Heart left ventricle (tissue), 16 donors: ENCODE measurements at regions not wholly inside any gene's neighbourhood (a gene's known extent, or its start where the extent isn't known, plus 50 kb on each side); places are given as distances from the start of the nearest gene placed in this dataset.

Experiments used
- ATAC-seq, 4 donors: fragments of 200-7000 bp; cut with Tn5 transposase; one replicate each; pipeline ENCODE4 v1.9.1; 2020 to 2022; ENCODE audit warnings: moderate library complexity in 4 of 4, mild to moderate bottlenecking in 3 of 4, moderate number of reproducible peaks in 1 of 4
- DNase-seq, 5 donors: peaks; one replicate each; pipeline ENCODE4 v3.0.0-alpha.2; 2020
- H3K27ac ChIP-seq, 12 donors: fragments of 200-600 bp; sonication (generic) in 4 of 12; one replicate each; pipeline versions ENCODE4 v1.5.0 to v1.8.0; 2016 to 2022; ENCODE audit warnings: mild to moderate bottlenecking in 2 of 12
- H3K27me3 ChIP-seq, 9 donors: fragments of 200-600 bp; sonication (generic) in 2 of 9; one replicate each; pipeline versions ENCODE4 v1.5.1 to v1.8.0; 2016 to 2022; ENCODE audit warnings: mild to moderate bottlenecking in 3 of 9
- H3K36me3 ChIP-seq, 9 donors: fragments of 200-600 bp; sonication (generic) in 2 of 9; one replicate each; pipeline versions ENCODE4 v1.5.0 to v1.8.0; 2018 to 2022; ENCODE audit warnings: mild to moderate bottlenecking in 2 of 9
- H3K4me1 ChIP-seq, 12 donors: fragments of 200-600 bp; sonication (generic) in 4 of 12; one replicate each; pipeline versions ENCODE4 v1.5.0 to v1.8.0; 2016 to 2022; ENCODE audit warnings: mild to moderate bottlenecking in 3 of 12
- H3K4me3 ChIP-seq, 12 donors: fragments of 200-600 bp; sonication (generic) in 4 of 12; one replicate each; pipeline versions ENCODE4 v1.5.0 to v1.8.0; 2017 to 2022; ENCODE audit warnings: mild to moderate bottlenecking in 9 of 12, moderate library complexity in 4 of 12
- H3K9me3 ChIP-seq, 12 donors: fragments of 200-600 bp; sonication (generic) in 4 of 12; one replicate each; pipeline versions ENCODE4 v1.5.0 to v1.8.0; 2016 to 2022; ENCODE audit warnings: mild to moderate bottlenecking in 1 of 12
- CTCF ChIP-seq, 12 donors: fragments of 200-600 bp; sonication (generic) in 4 of 12; IDR thresholded peaks; one replicate each; pipeline versions ENCODE4 v1.5.0 to v1.8.0; 2018 to 2022; ENCODE audit warnings: antibody characterized with exemption in 12 of 12, mild to moderate bottlenecking in 5 of 12
- POLR2A ChIP-seq, 2 donors: fragments of 450-650 bp; IDR thresholded peaks; one replicate each; pipeline ENCODE4 v1.6.1; 2017; ENCODE audit warnings: antibody characterized with exemption in 2 of 2, mild to moderate bottlenecking in 2 of 2, moderate library complexity in 2 of 2
- WGBS, 4 donors: extraction: QIAGEN DNeasy Blood & Tissue Kit in 2 of 4; methylation state at CpG; one replicate each; pipeline versions ENCODE4 v1.1.5 to v1.1.7; 2013 to 2018; 5-methylcytosine and 5-hydroxymethylcytosine counted together
- intact Hi-C, 10 donors: fragments of 100-400 bp; cut with DNase I; formaldehyde crosslinking; loops; one replicate each; pipeline versions ENCODE4 v1.11.1 to v1.14.2; 2022
- donor health status: ischemic (EF 13 %, LVEDD 7.1; RV severe dilation, severe dysfunction).
- donor health status: healthy with polysubstance abuse.
- donor health status: DM: no; HTN: yes; CAD: no.
- donor health status: DM: no; HTN: no; CAD: no.
- donor health status: ischemic (EF 25% LVEDD 6.9; RV normal size, moderate dysfunction).
- donor health status: ischemic (EF 25% LVEDD 5.7; RV mildly dilated, moderate dysfunction).
- donor health status: healthy.
- donor health status: DM: yes; HTN: yes; CAD: no.
- donor health status: ischemic (EF 35%, LVEDD 5.7; RV mildly dilated, moderate dysfunction).
- donor health status: nonischemic (EF 11% LVEDD 7.7; RV severe dilation, severe dysfunction).
- donor health status: DM: yes; HTN: yes; CAD: no.
- donor health status: PGD.
- donor health status: ischemic (EF 29% LVEDD 5.4; RV normal size, mild dysfunction).
- donor health status: nonischemic (EF 23%, LVEDD 6.1; RV moderate dilation, normal function).

GRCh38 chr1:90573736-90574135 is 143.4 kb downstream of the BARHL2 start:
- WGBS, 4 donors, result 48 to 68% (median 67%) methylated on average over 3 of the region's 3 CpGs
- ATAC-seq (no peak), DNase-seq (no peak)
- intact Hi-C loops, result loop anchor here in 5 of 10 donors (5.0 to 10.0 kb wide), 4 partner anchors 389 to 591 kb away; no protein-coding TSS in a partner anchor
- Histone ChIP-seq H3K36me3 (no peaks in the 10 kb centered on the region), H3K27me3 (peaks cover 0 to 21% (median 0%) of the 10 kb centered on the region in 9 donors), H3K9me3 (peaks cover 0 to 5% (median 0%) of the 10 kb centered on the region in 12 donors), H3K27ac (no peak overlapping the region), H3K4me3 (no peak overlapping the region), H3K4me1 (no peaks in the 10 kb centered on the region)
- TF ChIP-seq POLR2A (IDR thresholded peaks at IDR 0.05) (no peak), CTCF (IDR thresholded peaks at IDR 0.05) (no peak)

- ATAC-seq, result no peak
- no peaks in the 10 kb centered on the region for H3K4me1 ChIP-seq
- WGBS, 4 donors, result 79 to 84% (median 82%) methylated on average over 3 of the region's 3 CpGs
- H3K4me3 ChIP-seq, result no peak overlapping the region
- H3K36me3 ChIP-seq, result no peaks in the 10 kb centered on the region
- intact Hi-C loops, result loop anchor here in 5 of 10 donors (5.0 to 10.0 kb wide), 4 partner anchors 390 to 592 kb away; no protein-coding TSS in a partner anchor
- TF ChIP-seq POLR2A (IDR thresholded peaks at IDR 0.05) (no peak), CTCF (IDR thresholded peaks at IDR 0.05) (no peak)
- peaks cover 0 to 21% (median 0%) of the 10 kb centered on the region in 9 donors for H3K27me3 ChIP-seq
- DNase-seq, result no peak
- H3K9me3 ChIP-seq, result peaks cover 0 to 5% (median 0%) of the 10 kb centered on the region in 12 donors
- H3K27ac ChIP-seq, result no peak overlapping the region
Measured at GRCh38 chr1:90572446-90572845, 144.7 kb downstream of the BARHL2 start.

- no peak overlapping the region for H3K4me3 ChIP-seq
- H3K4me1 ChIP-seq, result peaks cover 0 to 7% (median 0%) of the 10 kb centered on the region in 12 donors
- no peak for DNase-seq
- no peak overlapping the region for H3K27ac ChIP-seq
- peaks cover 0 to 4% (median 0%) of the 10 kb centered on the region in 9 donors for H3K27me3 ChIP-seq
- H3K9me3 ChIP-seq, result no peaks in the 10 kb centered on the region
- no peaks in the 10 kb centered on the region for H3K36me3 ChIP-seq
- 59 to 76% (median 66%) methylated on average over 2 of the region's 2 CpGs for WGBS, 4 donors
- TF ChIP-seq POLR2A (IDR thresholded peaks at IDR 0.05), result no peak
- TF ChIP-seq CTCF (IDR thresholded peaks at IDR 0.05), result no peak
- intact Hi-C loops, result no loop called here
- ATAC-seq, result no peak
Measured at GRCh38 chr1:90568436-90568835, 148.7 kb downstream of the BARHL2 start.

GRCh38 chr1:90564164-90564563 is 152.9 kb downstream of the BARHL2 start:
- no peak overlapping the region for H3K4me3 ChIP-seq
- DNase-seq, result no peak
- H3K9me3 ChIP-seq, result no peaks in the 10 kb centered on the region
- no peaks in the 10 kb centered on the region for H3K36me3 ChIP-seq
- ATAC-seq, result peak in 1 of 4 donors; percentile 62
- intact Hi-C loops, result no loop called here
- H3K27ac ChIP-seq, result no peak overlapping the region
- WGBS, 4 donors, result 46 to 73% (median 55%) methylated on average over 2 of the region's 2 CpGs
- H3K4me1 ChIP-seq, result peaks cover 0 to 7% (median 0%) of the 10 kb centered on the region in 12 donors
- H3K27me3 ChIP-seq, result peaks cover 0 to 3% (median 0%) of the 10 kb centered on the region in 9 donors
- no peak for TF ChIP-seq POLR2A (IDR thresholded peaks at IDR 0.05)
- no peak for TF ChIP-seq CTCF (IDR thresholded peaks at IDR 0.05)
